OCI-LY1 (cell line): ENCODE measurements at regions not wholly inside any gene's neighbourhood (a gene's known extent, or its start where the extent isn't known, plus 50 kb on each side); places are given as distances from the start of the nearest gene placed in this dataset.

Source experiments
- CTCF ChIP-seq: fragments of 200-600 bp; sonication (generic), shearing (Covaris generic); IDR thresholded peaks from 2 replicates; pipeline ENCODE4 v1.5.1; 2017; ENCODE audit warnings: mild to moderate bottlenecking, antibody characterized with exemption, low read length, moderate library complexity, mixed read lengths
- EZH2 ChIP-seq: fragments of 200-600 bp; sonication (generic), shearing (Covaris generic); IDR thresholded peaks from 2 replicates; pipeline ENCODE4 v1.8.0; 2017; ENCODE audit warnings: borderline replicate concordance, mixed run types, mild to moderate bottlenecking, antibody characterized with exemption, low read length, moderate library complexity, mixed read lengths

GRCh38 chr18:78782951-78783563 is 196.6 kb upstream of the SALL3 start:
- TF ChIP-seq EZH2 (no peak), CTCF (no peak)
